KMS-11 (cell line): ENCODE measurements at regions not wholly inside any gene's neighbourhood (a gene's known extent, or its start where the extent isn't known, plus 50 kb on each side); places are given as distances from the start of the nearest gene placed in this dataset.

Source experiments
- H2AFZ ChIP-seq: fragments of 200-600 bp; sonication (generic); 2 replicates; pipeline ENCODE4 v1.6.1; 2016; ENCODE audit warnings: antibody characterized with exemption, mixed run types, low read depth
- H3K27ac ChIP-seq: fragments of 200-600 bp; sonication (generic); 2 replicates; pipeline ENCODE4 v1.6.1; 2016; ENCODE audit warnings: mild to moderate bottlenecking, mixed run types
- H3K27me3 ChIP-seq: fragments of 200-600 bp; sonication (generic); 2 replicates; pipeline ENCODE4 v1.6.1; 2017; ENCODE audit warnings: mild to moderate bottlenecking, low read depth, mixed run types, moderate library complexity; ENCODE audit not compliant: insufficient read depth
- H3K36me3 ChIP-seq: fragments of 200-600 bp; sonication (generic); 2 replicates; pipeline ENCODE4 v1.6.1; 2017; ENCODE audit warnings: mild to moderate bottlenecking, mixed run types; ENCODE audit not compliant: insufficient read depth
- H3K4me1 ChIP-seq: fragments of 200-600 bp; sonication (generic); 2 replicates; pipeline ENCODE4 v1.6.1; 2016; ENCODE audit warnings: mild to moderate bottlenecking, low read depth, mixed run types; ENCODE audit not compliant: poor library complexity, severe bottlenecking
- H3K4me2 ChIP-seq: fragments of 200-600 bp; sonication (generic); 2 replicates; pipeline ENCODE4 v1.7.0; 2016; ENCODE audit warnings: mild to moderate bottlenecking, mixed run types
- H3K4me3 ChIP-seq: fragments of 200-600 bp; sonication (generic); IDR thresholded peaks from 2 replicates; pipeline ENCODE4 v1.6.1; 2017; ENCODE audit warnings: low read depth, low read length, mixed read lengths; ENCODE audit not compliant: insufficient read depth
- H3K79me2 ChIP-seq: fragments of 200-600 bp; sonication (generic); 2 replicates; pipeline ENCODE4 v1.6.1; 2016; ENCODE audit warnings: low read depth, mixed run types; ENCODE audit not compliant: insufficient read depth
- H3K9ac ChIP-seq: fragments of 200-600 bp; sonication (generic); 2 replicates; pipeline ENCODE4 v1.6.1; 2016; ENCODE audit warnings: mild to moderate bottlenecking, mixed run types
- H4K20me1 ChIP-seq: fragments of 200-600 bp; sonication (generic); 2 replicates; pipeline ENCODE4 v1.6.1; 2016; ENCODE audit warnings: mild to moderate bottlenecking, mixed run types; ENCODE audit not compliant: insufficient read depth
- CTCF ChIP-seq: fragments of 200-600 bp; sonication (generic); conservative IDR thresholded peaks from 2 replicates; pipeline ENCODE4 v1.6.1; 2017; ENCODE audit warnings: low read depth, mild to moderate bottlenecking, antibody characterized with exemption, low read length, moderate library complexity, mixed read lengths

- H3K9ac ChIP-seq = no peak overlapping the region
- no peak overlapping the region for H3K27ac ChIP-seq
- H2AFZ ChIP-seq = no peak overlapping the region
- no peaks in the 10 kb centered on the region for H3K27me3 ChIP-seq
- no peak for TF ChIP-seq CTCF
- no peak overlapping the region for H3K4me3 ChIP-seq
- H3K79me2 ChIP-seq = no peaks in the 10 kb centered on the region
- no peak overlapping the region for H3K4me2 ChIP-seq
- peaks cover 20% of the 10 kb centered on the region for H3K4me1 ChIP-seq
- H3K36me3 ChIP-seq = no peaks in the 10 kb centered on the region
- no peaks in the 10 kb centered on the region for H4K20me1 ChIP-seq
Observed at GRCh38 chr5:143882520-143882919, 70.6 kb downstream of the HMHB1 start.

DNA sequence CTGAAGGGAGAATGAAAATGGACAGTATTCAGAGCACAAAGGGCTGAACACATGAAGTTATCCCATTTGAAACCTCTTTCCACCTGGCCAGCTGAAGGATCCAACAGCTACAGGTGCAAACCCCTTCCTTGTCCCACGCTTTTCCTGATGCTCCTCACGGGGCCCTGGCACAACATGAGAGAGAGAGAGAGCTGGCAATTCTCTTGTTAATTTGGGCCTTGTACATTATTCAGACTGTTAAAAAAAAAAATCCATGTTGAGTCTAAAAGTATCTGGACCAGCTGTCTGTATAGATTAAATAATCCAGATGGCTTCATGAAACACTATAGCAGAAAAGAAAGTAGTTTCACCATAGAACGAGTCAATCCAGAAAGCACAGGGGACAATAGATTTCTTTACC is 74.1 kb downstream of the HMHB1 start:
- Histone ChIP-seq H3K4me1 (peaks cover 20% of the 10 kb centered on the region), H3K27me3 (no peaks in the 10 kb centered on the region), H2AFZ (no peak overlapping the region), H3K4me2 (no peak overlapping the region), H3K79me2 (no peaks in the 10 kb centered on the region), H3K27ac (no peak overlapping the region), H3K9ac (no peak overlapping the region), H4K20me1 (no peaks in the 10 kb centered on the region), H3K36me3 (no peaks in the 10 kb centered on the region), H3K4me3 (no peak overlapping the region)
- TF ChIP-seq CTCF = no peak

- Histone ChIP-seq H3K79me2 (no peaks in the 10 kb centered on the region), H4K20me1 (no peaks in the 10 kb centered on the region), H3K4me1 (peaks cover 20% of the 10 kb centered on the region), H3K36me3 (no peaks in the 10 kb centered on the region), H3K9ac (no peak overlapping the region), H3K4me3 (no peak overlapping the region), H2AFZ (no peak overlapping the region), H3K27ac (no peak overlapping the region), H3K4me2 (no peak overlapping the region), H3K27me3 (no peaks in the 10 kb centered on the region)
- TF ChIP-seq CTCF = no peak
Observed at GRCh38 chr5:143886651-143887638, 75.0 kb downstream of the HMHB1 start.

GRCh38 chr5:143887903-143888665 is 76.1 kb downstream of the HMHB1 start:
- no peak for TF ChIP-seq CTCF
- peaks cover 15% of the 10 kb centered on the region for H3K4me1 ChIP-seq
- H3K4me3 ChIP-seq = no peak overlapping the region
- no peaks in the 10 kb centered on the region for H4K20me1 ChIP-seq
- no peak overlapping the region for H2AFZ ChIP-seq
- no peak overlapping the region for H3K27ac ChIP-seq
- H3K27me3 ChIP-seq = no peaks in the 10 kb centered on the region
- H3K79me2 ChIP-seq = no peaks in the 10 kb centered on the region
- no peak overlapping the region for H3K9ac ChIP-seq
- no peaks in the 10 kb centered on the region for H3K36me3 ChIP-seq
- no peak overlapping the region for H3K4me2 ChIP-seq
